Mucosa of descending colon (tissue), 3 donors: ENCODE measurements at regions not wholly inside any gene's neighbourhood (a gene's known extent, or its start where the extent isn't known, plus 50 kb on each side); places are given as distances from the start of the nearest gene placed in this dataset.

Experiments
- ATAC-seq: fragments of 200-7000 bp; cut with Tn5 transposase; one replicate; pipeline ENCODE4 v1.9.1; 2020; ENCODE audit warnings: mild to moderate bottlenecking, moderate library complexity
- DNase-seq, 3 donors: peaks; one replicate each; pipeline ENCODE4 v3.0.0-alpha.2; 2020
- H3K36me3 ChIP-seq: fragments of 200-600 bp; one replicate; pipeline ENCODE4 v1.8.0; 2021; ENCODE audit warnings: low read depth, mild to moderate bottlenecking
- H3K4me1 ChIP-seq: fragments of 200-600 bp; one replicate; pipeline ENCODE4 v1.8.0; 2021; ENCODE audit warnings: low read depth, mild to moderate bottlenecking
- H3K4me3 ChIP-seq: fragments of 200-600 bp; one replicate; pipeline ENCODE4 v1.8.0; 2021; ENCODE audit warnings: mild to moderate bottlenecking
- H3K9me3 ChIP-seq: fragments of 200-600 bp; one replicate; pipeline ENCODE4 v1.8.0; 2021; ENCODE audit warnings: mild to moderate bottlenecking
- intact Hi-C, 2 donors: fragments of 100-400 bp; cut with DNase I in 1 of 2; cut with micrococcal nuclease in 1 of 2; formaldehyde crosslinking; loops; one replicate each; pipeline versions ENCODE4 v1.11.0 to v1.11.1; 2022; cut with DNase I, micrococcal nuclease
- TF ChIP-seq, protein P1 (sequence below): fragments of 200-600 bp; IDR thresholded peaks from one replicate; pipeline ENCODE4 v1.8.0; 2022; ENCODE audit warnings: antibody characterized with exemption, mild to moderate bottlenecking
- donor health status: DM: no; HTN: no; CAD: no; lungs with moderate emphysema.
- donor health status: DM: no; HTN: no; CAD: no.
- donor health status: DM: no; HTN: yes; CAD: no.

DNA sequence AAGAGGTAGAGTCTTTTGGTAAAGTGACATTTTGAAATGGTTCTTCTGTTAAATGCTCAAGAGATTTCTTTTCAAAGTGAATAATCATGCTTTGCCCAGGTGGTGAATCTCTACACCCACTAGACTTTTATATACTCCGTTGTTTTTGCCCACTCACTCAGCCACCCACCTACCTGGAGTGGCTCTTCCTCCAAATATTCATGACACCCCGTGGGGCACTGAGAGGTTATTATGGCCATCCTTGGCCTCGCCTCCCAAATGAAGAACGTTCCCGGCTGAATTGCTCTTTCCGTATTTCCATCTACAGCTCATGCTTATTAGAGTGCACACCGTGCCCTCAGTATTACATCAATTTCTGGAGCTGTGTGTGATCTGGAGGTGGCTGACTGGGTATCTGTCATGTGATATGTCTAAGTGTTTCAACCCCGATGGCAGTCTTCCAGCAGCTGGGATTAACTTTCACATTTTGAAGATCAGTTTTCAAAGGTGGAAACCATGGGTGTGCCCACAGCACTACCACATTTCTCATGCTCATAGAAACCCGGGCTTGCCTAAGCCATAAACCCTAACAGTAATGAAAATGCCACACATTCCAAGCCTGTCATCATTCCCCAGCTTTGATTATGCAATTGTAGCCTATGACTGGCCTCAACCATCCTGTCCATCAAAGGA lies 406.6 kb upstream of the MMADHC start:
- DNase-seq = peak in 1 of 3 donors; percentile 52
- peak; percentile 84 for ATAC-seq
- no peaks in the 10 kb centered on the region for H3K4me1 ChIP-seq
- intact Hi-C loops = no loop called here
- TF ChIP-seq, protein P1, sequence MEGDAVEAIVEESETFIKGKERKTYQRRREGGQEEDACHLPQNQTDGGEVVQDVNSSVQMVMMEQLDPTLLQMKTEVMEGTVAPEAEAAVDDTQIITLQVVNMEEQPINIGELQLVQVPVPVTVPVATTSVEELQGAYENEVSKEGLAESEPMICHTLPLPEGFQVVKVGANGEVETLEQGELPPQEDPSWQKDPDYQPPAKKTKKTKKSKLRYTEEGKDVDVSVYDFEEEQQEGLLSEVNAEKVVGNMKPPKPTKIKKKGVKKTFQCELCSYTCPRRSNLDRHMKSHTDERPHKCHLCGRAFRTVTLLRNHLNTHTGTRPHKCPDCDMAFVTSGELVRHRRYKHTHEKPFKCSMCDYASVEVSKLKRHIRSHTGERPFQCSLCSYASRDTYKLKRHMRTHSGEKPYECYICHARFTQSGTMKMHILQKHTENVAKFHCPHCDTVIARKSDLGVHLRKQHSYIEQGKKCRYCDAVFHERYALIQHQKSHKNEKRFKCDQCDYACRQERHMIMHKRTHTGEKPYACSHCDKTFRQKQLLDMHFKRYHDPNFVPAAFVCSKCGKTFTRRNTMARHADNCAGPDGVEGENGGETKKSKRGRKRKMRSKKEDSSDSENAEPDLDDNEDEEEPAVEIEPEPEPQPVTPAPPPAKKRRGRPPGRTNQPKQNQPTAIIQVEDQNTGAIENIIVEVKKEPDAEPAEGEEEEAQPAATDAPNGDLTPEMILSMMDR = no peak
- no peaks in the 10 kb centered on the region for H3K9me3 ChIP-seq
- H3K4me3 ChIP-seq = no peak overlapping the region
- no peaks in the 10 kb centered on the region for H3K36me3 ChIP-seq

DNA sequence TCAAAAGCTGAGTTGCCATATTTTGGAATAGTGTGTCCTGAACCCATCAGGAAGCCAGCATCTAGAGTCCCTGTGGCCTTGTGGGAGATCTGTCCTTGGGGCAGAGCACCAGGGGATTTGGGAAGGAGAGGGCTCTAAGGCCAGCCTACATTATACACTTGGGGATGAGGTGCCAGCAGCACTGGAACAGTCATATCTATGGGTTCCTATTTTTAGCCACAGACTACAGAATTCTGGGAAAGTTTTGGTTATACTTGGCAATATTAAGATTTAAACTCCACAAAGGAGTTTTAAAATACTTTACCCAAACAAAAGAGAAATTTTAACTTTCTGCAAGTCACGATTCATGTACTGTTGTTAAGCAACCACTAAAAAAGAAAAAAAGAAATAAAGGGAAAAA lies 405.7 kb upstream of the MMADHC start:
- H3K9me3 ChIP-seq = no peaks in the 10 kb centered on the region
- ATAC-seq (no peak), DNase-seq (no peak)
- H3K36me3 ChIP-seq = no peaks in the 10 kb centered on the region
- H3K4me1 ChIP-seq = no peaks in the 10 kb centered on the region
- H3K4me3 ChIP-seq = no peak overlapping the region
- TF ChIP-seq, protein P1 = no peak
- intact Hi-C loops = no loop called here

DNA sequence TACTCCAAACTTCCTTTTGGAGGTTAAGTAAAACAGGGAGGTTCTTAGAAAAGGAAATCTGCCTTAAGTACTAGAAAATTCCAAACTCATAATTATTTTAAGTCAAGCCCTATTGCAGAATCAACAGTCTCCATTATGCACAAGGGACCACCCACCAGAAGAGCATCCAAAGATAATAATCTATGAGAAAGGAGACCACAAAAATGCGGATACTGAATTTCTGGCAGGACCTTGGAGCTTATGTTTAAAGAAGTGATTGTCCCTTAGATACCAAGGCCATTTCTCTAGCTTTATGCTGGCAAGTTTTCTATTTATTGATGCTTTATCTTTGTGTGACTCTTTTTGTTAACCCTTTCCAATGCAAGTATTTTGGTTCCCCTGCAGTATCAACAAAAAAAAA lies 404.0 kb upstream of the MMADHC start:
- intact Hi-C loops = no loop called here
- TF ChIP-seq, protein P1 = no peak
- H3K9me3 ChIP-seq = no peaks in the 10 kb centered on the region
- ATAC-seq (no peak), DNase-seq (no peak)
- no peak overlapping the region for H3K4me3 ChIP-seq
- H3K36me3 ChIP-seq = no peaks in the 10 kb centered on the region
- no peaks in the 10 kb centered on the region for H3K4me1 ChIP-seq

DNA sequence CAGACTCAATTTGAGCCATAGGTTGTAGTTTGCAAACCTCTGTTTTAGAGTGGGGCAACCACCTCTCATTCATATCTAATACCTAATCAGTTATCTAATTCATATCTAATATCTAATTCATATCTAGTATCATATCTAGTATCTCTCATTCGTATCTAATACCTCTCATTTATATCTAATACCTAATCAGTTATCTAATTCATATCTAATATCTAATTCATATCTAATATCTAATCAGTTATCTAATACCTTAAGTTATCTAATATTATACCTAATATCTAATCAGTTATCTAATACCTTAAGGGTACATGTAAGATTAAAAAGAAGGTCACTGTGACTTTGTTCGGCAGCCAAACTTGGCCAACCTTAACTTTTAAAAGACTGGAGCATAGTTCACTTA lies 403.4 kb upstream of the MMADHC start:
- ATAC-seq = no peak
- DNase-seq = no peak
- intact Hi-C loops = no loop called here

DNA sequence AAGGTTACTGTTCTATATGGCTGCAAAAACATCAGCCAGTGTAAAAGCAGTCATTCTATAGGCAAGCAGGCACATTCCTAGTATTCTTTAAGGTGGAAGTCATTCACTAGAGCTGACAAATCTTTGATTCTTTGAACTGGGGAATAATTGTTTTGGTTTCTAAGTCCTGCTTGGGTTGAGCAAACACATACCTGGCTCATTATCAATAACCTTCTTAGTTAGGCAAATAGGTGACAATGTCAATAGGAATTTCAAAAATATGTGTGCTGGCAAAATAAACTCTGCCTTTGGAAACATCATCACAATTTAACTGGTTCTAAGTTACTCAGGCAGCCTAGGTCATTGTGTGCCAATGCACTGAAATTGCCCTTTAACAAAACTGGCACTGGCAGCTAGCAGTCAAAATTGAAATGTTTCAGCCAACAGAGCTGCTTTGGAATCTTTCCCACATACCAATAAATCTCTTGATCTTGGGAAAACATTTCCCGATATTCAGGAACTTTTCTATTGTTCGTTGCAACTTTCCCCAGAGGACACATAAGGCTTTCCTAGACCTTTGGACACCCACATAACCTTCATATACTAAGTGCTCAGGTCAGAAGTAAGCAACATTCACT lies 402.0 kb upstream of the MMADHC start:
- TF ChIP-seq, protein P1 = no peak
- intact Hi-C loops = no loop called here
- Histone ChIP-seq H3K4me1 (no peaks in the 10 kb centered on the region), H3K9me3 (no peaks in the 10 kb centered on the region), H3K36me3 (no peaks in the 10 kb centered on the region), H3K4me3 (no peak overlapping the region)
- ATAC-seq (no peak), DNase-seq (no peak)

More for the DNA sequence above, 403.4 kb upstream of the MMADHC start:
- Histone ChIP-seq H3K9me3 (no peaks in the 10 kb centered on the region), H3K4me3 (no peak overlapping the region), H3K36me3 (no peaks in the 10 kb centered on the region), H3K4me1 (no peaks in the 10 kb centered on the region)
- TF ChIP-seq, protein P1 = no peak
